Thyroid gland (tissue), 4 donors: ENCODE measurements at regions not wholly inside any gene's neighbourhood (a gene's known extent, or its start where the extent isn't known, plus 50 kb on each side); places are given as distances from the start of the nearest gene placed in this dataset.

Experiments
- DNase-seq, 2 donors: peaks; one replicate each; pipeline ENCODE4 v3.0.0-alpha.2; 2019
- H3K27ac ChIP-seq, 3 donors: fragments of 200-600 bp; sonication (generic); 1 replicate in 2 of 3; 2 replicates in 1 of 3; pipeline ENCODE4 v1.5.1; 2016 to 2019; ENCODE audit warnings: mild to moderate bottlenecking in 1 of 3, moderate library complexity in 1 of 3
- H3K27me3 ChIP-seq: fragments of 200-600 bp; sonication (generic); one replicate; pipeline ENCODE4 v1.5.1; 2019
- H3K36me3 ChIP-seq, 2 donors: fragments of 200-600 bp; sonication (generic); one replicate each; pipeline ENCODE4 v1.5.1; 2016 to 2019
- H3K4me1 ChIP-seq, 2 donors: fragments of 200-600 bp; sonication (generic); one replicate each; pipeline ENCODE4 v1.5.1; 2017 to 2019
- H3K4me3 ChIP-seq, 3 donors: fragments of 200-600 bp; sonication (generic); replicated peaks in 1 of 3; 1 replicate in 2 of 3; 2 replicates in 1 of 3; pipeline ENCODE4 v1.5.1; 2016; ENCODE audit warnings: mild to moderate bottlenecking in 1 of 3
- H3K9me3 ChIP-seq: fragments of 200-600 bp; sonication (generic); one replicate; pipeline ENCODE4 v1.5.1; 2017
- CTCF ChIP-seq, 6 experiments: fragments of 200-600 bp in 3 of 6; fragments of 450-650 bp in 3 of 6; sonication (generic) in 3 of 6; IDR thresholded peaks; one replicate each; pipeline ENCODE4 v1.5.1; 2016 to 2019; ENCODE audit warnings: antibody characterized with exemption in 6 of 6, mild to moderate bottlenecking in 2 of 6, inconsistent platforms in 1 of 6, moderate library complexity in 1 of 6
- POLR2A ChIP-seq, 2 donors: fragments of 450-650 bp; IDR thresholded peaks; one replicate each; pipeline ENCODE4 v1.6.1; 2017; ENCODE audit warnings: antibody characterized with exemption in 2 of 2, mild to moderate bottlenecking in 2 of 2, moderate library complexity in 1 of 2
- WGBS, 2 donors: methylation state at CpG; one replicate each; pipeline ENCODE4 v1.1.5; 2017; 5-methylcytosine and 5-hydroxymethylcytosine counted together
- intact Hi-C: fragments of 100-400 bp; cut with DNase I; formaldehyde crosslinking; loops from one replicate; pipeline ENCODE4 v1.15.1; 2023

GRCh38 chr18:2186967-2187366 is 384.3 kb downstream of the METTL4 start:
- no peaks in the 10 kb centered on the region for H3K27me3 ChIP-seq
- H3K4me3 ChIP-seq, result no peak overlapping the region
- H3K27ac ChIP-seq, result no peak overlapping the region
- no peak for DNase-seq
- intact Hi-C loops, result no loop called here
- no peak for TF ChIP-seq CTCF (IDR thresholded peaks at IDR 0.05)
- no peak for TF ChIP-seq POLR2A (IDR thresholded peaks at IDR 0.05)
- no peaks in the 10 kb centered on the region for H3K36me3 ChIP-seq
- H3K9me3 ChIP-seq, result no peaks in the 10 kb centered on the region
- whole genome bisulfite sequencing, 2 donors, result 64 to 72% methylated on average over 1 of the region's 1 CpG
- H3K4me1 ChIP-seq, result no peaks in the 10 kb centered on the region

- no peaks in the 10 kb centered on the region for H3K9me3 ChIP-seq
- intact Hi-C loops, result no loop called here
- 77 to 85% methylated on average over 1 of the region's 1 CpG for WGBS, 2 donors
- H3K4me1 ChIP-seq, result no peaks in the 10 kb centered on the region
- no peak overlapping the region for H3K4me3 ChIP-seq
- no peaks in the 10 kb centered on the region for H3K27me3 ChIP-seq
- TF ChIP-seq CTCF (IDR thresholded peaks at IDR 0.05), result no peak
- H3K36me3 ChIP-seq, result no peaks in the 10 kb centered on the region
- no peak overlapping the region for H3K27ac ChIP-seq
- DNase-seq, result no peak
These were observed 383.0 kb downstream of the METTL4 start for GRCh38 chr18:2188258-2188657.

- H3K4me1 ChIP-seq, result no peaks in the 10 kb centered on the region
- intact Hi-C loops, result no loop called here
- H3K9me3 ChIP-seq, result no peaks in the 10 kb centered on the region
- no peak overlapping the region for H3K4me3 ChIP-seq
- no peaks in the 10 kb centered on the region for H3K27me3 ChIP-seq
- no peaks in the 10 kb centered on the region for H3K36me3 ChIP-seq
- WGBS, 2 donors, result 81% methylated on average over 3 of the region's 3 CpGs
- no peak for DNase-seq
- TF ChIP-seq POLR2A (IDR thresholded peaks at IDR 0.05), result no peak
- TF ChIP-seq CTCF (IDR thresholded peaks at IDR 0.05), result no peak
- no peak overlapping the region for H3K27ac ChIP-seq
These were observed 380.0 kb downstream of the METTL4 start for GRCh38 chr18:2191180-2191790.

GRCh38 chr18:2192562-2192961 is 378.7 kb downstream of the METTL4 start:
- TF ChIP-seq CTCF (IDR thresholded peaks at IDR 0.05) (no peak), POLR2A (IDR thresholded peaks at IDR 0.05) (no peak)
- intact Hi-C loops, result no loop called here
- H3K36me3 ChIP-seq, result no peaks in the 10 kb centered on the region
- WGBS, 2 donors, result 89% methylated on average over 4 of the region's 4 CpGs
- DNase-seq, result no peak
- no peak overlapping the region for H3K27ac ChIP-seq
- no peaks in the 10 kb centered on the region for H3K4me1 ChIP-seq
- no peaks in the 10 kb centered on the region for H3K9me3 ChIP-seq
- no peaks in the 10 kb centered on the region for H3K27me3 ChIP-seq
- H3K4me3 ChIP-seq, result no peak overlapping the region

- Histone ChIP-seq H3K4me1 (no peaks in the 10 kb centered on the region), H3K4me3 (no peak overlapping the region), H3K36me3 (no peaks in the 10 kb centered on the region), H3K27ac (no peak overlapping the region), H3K27me3 (no peaks in the 10 kb centered on the region), H3K9me3 (no peaks in the 10 kb centered on the region)
- 63 to 66% methylated on average over 4 of the region's 4 CpGs for WGBS, 2 donors
- intact Hi-C loops, result no loop called here
- no peak for DNase-seq
- TF ChIP-seq CTCF (IDR thresholded peaks at IDR 0.05) (no peak), POLR2A (IDR thresholded peaks at IDR 0.05) (no peak)
These were observed 373.4 kb downstream of the METTL4 start for GRCh38 chr18:2197946-2198345.
